ENCODE measurements at regions not wholly inside any gene's neighbourhood (a gene's known extent, or its start where the extent isn't known, plus 50 kb on each side); places are given as distances from the start of the nearest gene placed in this dataset.
A peak's percentile ranks its signal among the peaks of the same experiment; 100 is the strongest.
"Not testable (repeated sequence)": the region's sequence is repeated elsewhere in the genome, so short reads cannot be mapped to it uniquely, and the experiment has no call there.

DNA sequence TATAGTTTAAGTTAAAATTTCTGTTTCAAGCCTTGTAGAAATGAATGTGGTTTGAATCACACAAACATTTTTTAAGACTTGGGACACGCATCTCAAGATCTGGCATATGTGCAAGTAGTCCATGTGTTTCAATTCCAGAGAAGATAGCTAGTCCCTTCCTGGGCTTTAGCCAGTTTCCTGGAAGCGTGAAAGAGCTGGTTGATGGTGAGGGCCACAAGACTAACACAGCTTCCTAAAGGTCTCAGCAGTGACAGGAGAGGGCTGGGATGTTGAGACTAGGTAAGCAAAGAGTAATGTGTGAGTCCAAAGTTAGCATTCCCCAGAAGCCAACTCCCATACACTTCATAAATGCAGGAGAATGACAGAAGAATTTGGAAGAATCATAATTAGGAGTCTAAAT, 111.9 kb upstream of the MAP2 start:
- no peak for DNase-seq

DNA sequence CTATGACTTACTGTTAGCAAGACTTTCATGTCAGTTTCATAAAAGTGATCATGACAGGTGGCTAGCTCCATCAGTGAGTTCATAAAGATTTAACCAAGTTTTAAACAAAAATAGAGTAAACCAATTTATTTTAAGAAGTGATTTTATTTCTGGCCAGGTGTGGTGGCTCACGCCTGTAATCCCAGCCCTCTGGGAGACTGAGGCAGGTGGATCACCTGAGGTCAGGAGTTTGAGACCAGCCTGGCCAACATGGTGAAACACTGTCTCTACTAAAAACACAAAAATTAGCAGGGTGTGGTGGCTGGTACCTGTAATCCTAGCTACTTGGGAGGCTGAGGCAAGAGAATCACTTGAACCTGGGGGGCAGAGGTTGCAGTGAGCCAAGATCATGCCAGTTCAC, 111.4 kb upstream of the MAP2 start:
- not testable (repeated sequence) for DNase-seq

GRCh38 chr2:209314653-209315052, 109.2 kb upstream of the MAP2 start:
- DNase-seq = peak; percentile 36

DNA sequence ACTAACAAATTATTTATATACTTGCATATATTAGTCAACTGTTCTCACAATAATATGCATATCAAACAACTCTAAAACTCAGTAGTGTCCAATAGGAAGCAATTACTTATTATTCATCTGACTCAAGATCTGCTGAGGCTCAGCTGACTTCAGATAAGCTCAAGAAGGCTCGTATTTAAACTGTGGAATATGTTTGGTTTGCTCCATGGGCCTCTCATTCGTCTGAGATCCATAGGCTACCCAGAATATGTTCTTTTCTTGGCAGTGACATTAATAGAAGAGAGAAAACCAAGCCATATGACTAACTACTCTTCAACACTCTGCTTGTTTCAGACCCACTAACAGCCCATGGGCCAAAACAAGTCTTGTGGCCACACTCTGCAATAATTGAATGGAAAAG, 107.7 kb upstream of the MAP2 start:
- no peak for DNase-seq

GRCh38 chr2:209321076-209321475, 102.8 kb upstream of the MAP2 start:
- DNase-seq = peak; percentile 75

GRCh38 chr2:209321581-209321980, 102.3 kb upstream of the MAP2 start:
- no peak for DNase-seq

- peak; percentile 39 for DNase-seq
Measured at GRCh38 chr2:209322041-209322440, 101.8 kb upstream of the MAP2 start.

GRCh38 chr2:209322905-209323512, 100.8 kb upstream of the MAP2 start:
- DNase-seq = no peak

GRCh38 chr2:209323738-209324137, 100.1 kb upstream of the MAP2 start:
- no peak for DNase-seq

GRCh38 chr2:209324281-209324680, 99.6 kb upstream of the MAP2 start:
- DNase-seq = no peak

- DNase-seq = peak; percentile 37
Measured at GRCh38 chr2:209331291-209331844, 92.5 kb upstream of the MAP2 start.

DNA sequence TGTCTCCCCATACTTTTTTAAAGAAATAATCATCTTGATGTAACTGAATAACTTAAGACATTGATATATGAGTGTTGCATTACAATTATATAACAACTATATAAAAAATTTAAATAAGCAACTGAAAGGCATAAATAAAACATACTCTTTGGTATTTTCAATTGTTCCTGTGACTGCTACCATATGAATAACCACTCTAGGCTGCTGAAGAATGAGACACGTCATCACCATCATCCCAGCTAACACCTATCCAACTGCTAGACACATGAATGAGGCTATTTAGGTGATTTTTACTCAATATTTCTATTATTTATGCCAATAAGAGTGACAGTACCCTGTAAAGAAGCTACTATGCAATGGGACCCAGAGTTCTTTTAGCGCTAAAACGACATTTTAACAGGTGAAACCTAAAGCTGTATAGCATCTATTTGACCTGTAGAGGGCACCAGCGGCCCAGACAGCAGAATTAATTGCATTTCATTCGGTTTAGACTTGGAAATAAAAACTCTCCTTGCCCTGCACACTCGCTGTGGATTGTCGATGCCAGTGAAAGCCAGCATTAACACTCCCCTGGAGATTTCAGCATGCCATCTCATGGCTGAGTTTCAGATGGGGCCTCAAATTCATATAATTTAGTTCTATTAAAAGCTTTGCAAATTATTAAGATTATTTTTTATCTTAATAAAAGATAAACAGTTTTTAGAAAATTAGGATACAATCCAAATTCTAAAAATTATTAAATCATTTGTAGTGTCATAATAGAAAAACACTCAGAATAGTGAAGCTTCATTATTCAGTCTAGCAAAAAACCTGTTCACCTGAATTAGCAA, 89.4 kb upstream of the MAP2 start:
- peak; percentile 67 for DNase-seq

- DNase-seq = no peak
Measured at GRCh38 chr2:209340522-209340921, 83.3 kb upstream of the MAP2 start.

GRCh38 chr2:209344349-209344748, 79.5 kb upstream of the MAP2 start:
- no peak for DNase-seq

DNA sequence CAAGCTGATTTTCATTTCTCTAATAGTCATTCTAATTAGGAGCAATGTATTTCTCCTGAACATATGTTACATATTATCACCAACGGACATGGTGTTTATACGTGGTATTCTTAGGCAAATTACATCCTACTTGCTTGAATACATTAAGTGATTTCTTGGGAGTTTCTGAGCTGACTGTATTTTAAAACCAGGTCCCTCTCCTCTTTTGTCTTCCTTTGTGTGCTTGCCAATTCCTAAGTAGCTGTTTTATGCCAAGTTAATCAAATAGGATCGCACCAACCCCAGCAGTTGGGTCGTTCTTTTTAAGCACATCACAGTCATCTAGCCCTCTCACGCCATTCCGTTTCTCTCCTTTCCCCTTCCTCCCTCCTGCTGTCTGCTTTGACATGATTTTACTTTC, 75.4 kb upstream of the MAP2 start:
- no peak for DNase-seq

DNA sequence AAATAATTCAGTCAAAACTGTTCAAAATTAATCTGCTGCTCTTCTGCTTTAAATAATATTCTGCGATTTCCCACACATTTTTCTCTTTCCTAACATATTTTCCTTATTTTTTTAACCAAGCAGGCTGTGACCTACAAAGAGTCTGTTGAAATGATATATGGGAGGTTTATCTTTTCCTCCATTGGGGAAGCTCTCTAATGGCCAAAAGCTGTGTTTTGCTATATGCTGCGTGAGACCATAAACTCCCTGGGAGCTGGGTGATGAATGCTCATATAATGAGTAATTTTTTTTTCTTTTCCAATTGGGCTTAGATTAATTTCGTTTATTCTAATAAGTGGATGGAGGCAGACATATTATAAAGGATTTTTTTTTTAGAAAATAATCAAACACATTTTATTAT, 72.2 kb upstream of the MAP2 start:
- DNase-seq = peak; percentile 35

- no peak for DNase-seq
Measured at GRCh38 chr2:209358992-209359391, 64.9 kb upstream of the MAP2 start.

- peak; percentile 50 for DNase-seq
Measured at GRCh38 chr2:209367075-209367747, 56.6 kb upstream of the MAP2 start.

- DNase-seq = no peak
Measured at GRCh38 chr2:209368406-209368805, 55.4 kb upstream of the MAP2 start.

DNA sequence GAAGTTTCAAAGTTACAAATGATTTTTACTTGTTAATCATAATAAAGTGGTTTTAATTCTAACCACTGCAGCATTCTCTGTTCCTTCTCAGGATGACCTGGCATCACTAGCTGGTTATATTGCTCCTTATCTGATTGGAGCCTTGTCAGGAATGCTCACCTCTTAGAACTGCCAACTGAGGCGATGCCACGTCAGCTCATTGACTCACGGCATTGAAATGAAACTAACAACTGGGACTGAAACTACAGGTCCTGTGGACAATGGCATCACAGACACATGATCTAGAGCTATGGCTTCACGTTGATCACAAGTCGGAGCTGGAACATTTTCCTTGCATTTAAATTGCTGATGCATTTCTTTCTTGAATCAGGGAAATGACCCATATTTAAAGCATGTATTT, 54.9 kb upstream of the MAP2 start:
- DNase-seq = peak; percentile 91

- DNase-seq = no peak
Measured at GRCh38 chr2:209369656-209370055, 54.2 kb upstream of the MAP2 start.

DNA sequence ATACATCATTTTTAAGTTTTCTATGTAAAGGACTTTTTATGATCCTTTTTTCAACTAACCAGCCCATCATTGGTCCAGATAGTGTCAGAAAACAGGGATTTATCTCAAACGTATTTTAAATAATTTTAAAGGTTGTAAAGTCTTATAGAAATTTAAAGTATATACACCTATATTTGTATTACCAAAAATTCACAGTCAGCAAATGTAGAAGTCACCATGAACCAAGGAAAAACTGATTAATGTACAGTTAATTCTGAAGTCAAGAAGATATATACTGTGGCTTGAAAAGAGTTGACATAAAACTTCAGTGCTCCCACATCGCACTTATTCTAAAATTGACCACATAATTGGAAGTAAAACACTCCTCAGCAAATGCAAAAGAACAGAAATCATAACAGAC, 52.4 kb upstream of the MAP2 start:
- no peak for DNase-seq
